GM21825 (cell line): ENCODE measurements at regions not wholly inside any gene's neighbourhood (a gene's known extent, or its start where the extent isn't known, plus 50 kb on each side); places are given as distances from the start of the nearest gene placed in this dataset.

ENCODE experiments used
- ATAC-seq: cut with Tn5 transposase; IDR thresholded peaks from one replicate; pipeline ENCODE4 v1.9.1; 2021; ENCODE audit warnings: mild to moderate bottlenecking, moderate library complexity; ENCODE audit not compliant: unreplicated experiment

GRCh38 chr9:78491402-78491801 lies 194.5 kb downstream of the PSAT1 start:
- ATAC-seq = no peak

- no peak for ATAC-seq
These were observed 196.3 kb downstream of the PSAT1 start for GRCh38 chr9:78493166-78493742.

DNA sequence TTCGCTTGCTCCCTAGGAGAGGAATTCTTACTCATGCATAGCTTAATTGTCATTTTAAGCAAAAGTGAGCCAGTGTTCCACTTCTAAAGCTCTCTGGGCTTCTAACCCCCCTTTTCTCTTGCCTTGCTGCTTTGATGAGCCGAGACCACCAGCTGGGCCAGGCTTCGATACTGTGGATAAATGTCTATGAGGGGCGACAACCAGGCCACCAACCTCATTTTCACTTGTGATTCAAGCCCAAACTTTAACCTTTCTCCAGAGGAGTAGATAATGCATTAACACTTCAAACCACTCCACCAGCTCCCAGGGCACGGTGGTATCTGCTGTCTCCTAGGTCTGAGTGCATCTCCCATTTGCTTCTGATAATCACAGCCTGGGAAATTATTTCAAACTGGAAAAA lies 205.6 kb downstream of the PSAT1 start:
- ATAC-seq = no peak

DNA sequence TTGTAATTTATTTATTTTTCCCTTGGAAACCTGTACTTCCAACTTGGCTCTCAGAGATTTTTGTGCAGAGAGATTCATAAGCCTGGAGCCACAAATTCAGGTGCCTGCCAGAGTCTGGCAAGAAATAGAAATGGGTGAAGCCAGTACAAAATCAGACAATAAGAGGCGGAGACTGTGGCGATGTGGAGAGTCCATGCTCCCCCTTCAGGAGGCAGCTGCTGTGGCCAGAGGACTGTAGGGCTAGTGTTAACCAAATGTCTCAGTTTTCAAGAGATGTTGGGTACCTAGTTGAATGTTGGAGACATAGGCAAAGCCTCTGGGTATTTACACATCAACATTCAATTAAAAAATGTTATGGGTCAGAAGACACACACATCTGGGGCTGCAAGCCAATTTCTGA lies 208.6 kb downstream of the PSAT1 start:
- ATAC-seq = no peak

- ATAC-seq = no peak
These were observed 210.1 kb downstream of the PSAT1 start for GRCh38 chr9:78507037-78507436.

DNA sequence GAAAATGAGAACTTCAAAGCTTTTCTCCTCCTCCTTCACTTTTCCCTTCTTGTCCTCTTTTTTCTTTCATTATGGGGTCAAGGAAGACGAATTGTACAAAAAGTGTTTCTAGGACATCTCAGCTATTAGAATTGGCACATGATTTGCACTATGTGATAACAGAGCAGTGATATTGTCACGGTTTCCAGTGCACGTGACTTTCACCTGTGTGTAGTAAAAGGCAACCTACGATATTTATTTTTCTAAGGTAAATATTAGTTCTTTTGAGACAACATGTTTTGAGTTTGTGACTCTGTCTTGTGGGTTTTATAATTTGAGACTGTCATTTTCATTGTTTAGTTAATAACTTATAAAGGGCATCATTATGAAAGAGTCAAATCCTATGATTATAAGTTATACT lies 213.1 kb downstream of the PSAT1 start:
- ATAC-seq = no peak

DNA sequence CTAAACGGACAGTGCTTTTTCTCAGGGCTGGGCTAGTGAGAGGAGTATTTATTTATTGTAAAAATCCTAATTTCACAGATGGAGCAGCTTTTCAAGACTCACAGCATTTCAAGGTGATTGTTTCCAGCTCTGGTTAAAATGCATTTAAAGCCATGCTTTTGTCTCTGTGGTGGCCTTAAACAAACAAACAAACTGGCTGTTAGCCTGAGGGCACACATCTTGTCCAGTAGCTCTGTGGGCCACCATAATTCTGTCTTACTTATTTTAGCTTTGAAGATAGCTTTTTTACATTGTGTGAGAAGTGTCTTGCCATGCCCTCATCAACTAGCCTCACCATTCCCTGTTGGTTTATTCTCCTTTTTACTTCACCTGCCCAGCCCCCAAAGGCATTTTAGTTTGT lies 218.2 kb downstream of the PSAT1 start:
- ATAC-seq = no peak

DNA sequence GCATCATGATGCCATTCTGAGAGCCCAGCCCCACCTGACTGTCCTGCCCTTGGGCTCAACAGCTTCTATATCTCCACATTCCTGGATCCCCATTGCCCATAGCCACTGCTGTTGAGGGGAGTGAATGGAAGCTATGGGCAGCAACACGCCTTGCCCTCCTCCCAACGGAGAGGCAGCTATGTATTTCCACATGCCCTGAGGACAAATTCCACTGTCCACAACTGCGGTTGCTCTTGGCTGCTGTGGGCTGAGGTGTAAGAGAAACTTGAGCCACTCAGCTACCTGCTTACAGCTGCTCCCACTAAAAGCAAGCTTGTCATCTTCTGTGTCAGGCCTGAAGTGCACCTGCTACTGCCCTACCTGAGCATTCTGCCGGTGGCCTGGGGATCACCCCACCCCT lies 222.9 kb downstream of the PSAT1 start:
- no peak for ATAC-seq

DNA sequence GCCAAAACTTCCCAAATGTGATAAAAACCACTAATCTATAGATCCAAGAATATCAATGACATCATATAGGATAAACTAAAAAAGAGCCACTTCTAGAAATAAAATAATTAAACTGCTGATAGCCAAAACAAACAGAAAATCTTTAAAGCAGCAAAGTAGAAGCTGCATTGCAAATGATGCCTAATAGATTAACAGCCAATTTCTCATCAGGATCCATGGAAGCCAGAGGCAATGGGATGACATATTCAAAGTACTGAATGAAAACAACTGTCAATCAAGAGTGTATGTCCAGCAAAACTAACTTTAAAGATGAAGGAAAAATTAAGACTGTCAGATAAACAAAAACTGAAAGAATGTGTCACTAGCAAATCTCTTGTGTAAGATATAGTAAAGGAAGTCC lies 224.8 kb downstream of the PSAT1 start:
- no peak for ATAC-seq

DNA sequence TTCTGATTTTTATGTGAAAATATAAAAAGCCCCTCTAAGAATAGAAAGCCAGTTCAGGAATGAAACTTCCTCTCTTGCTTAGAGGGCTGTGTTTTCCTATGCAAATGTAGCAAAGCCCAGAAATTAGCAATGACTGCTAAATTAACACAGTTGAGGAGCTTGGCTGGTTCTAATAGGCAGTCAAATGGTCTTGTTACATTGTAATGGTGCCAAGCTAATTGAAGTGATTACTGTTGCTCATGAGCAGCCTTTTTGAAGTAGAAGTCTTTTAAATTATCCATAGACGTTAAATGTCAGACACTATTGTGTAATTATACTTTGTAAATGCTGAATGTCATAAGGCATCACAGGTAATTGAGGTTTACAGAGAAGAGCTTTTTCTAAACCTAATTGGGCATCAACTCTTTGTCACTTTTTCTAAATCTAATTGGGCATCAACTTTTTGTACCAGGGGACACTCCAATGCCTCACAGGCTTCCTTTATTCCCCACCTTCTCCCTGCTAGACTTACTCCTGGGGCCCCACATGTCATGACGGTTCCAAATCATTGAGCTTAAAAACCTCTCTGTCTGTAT lies 229.1 kb downstream of the PSAT1 start:
- no peak for ATAC-seq

DNA sequence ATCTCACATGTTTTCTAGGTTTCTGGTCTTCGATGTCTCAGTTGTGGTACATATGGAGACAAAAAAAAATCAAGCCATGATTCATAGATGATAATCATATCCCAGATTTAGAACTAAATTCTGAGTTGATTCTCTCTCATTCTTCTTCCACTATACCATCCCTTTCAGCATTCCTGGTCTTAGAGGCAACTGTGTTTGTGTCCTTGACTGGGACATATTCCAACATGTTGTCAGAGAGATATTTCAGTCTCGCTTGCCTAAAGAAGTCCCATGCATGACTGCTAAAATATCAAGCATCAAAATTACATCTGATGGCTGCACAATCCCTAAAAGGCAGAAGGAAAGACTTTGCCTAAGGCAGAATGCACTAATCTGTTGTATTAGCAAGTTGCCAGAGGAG lies 236.6 kb downstream of the PSAT1 start:
- ATAC-seq = no peak

DNA sequence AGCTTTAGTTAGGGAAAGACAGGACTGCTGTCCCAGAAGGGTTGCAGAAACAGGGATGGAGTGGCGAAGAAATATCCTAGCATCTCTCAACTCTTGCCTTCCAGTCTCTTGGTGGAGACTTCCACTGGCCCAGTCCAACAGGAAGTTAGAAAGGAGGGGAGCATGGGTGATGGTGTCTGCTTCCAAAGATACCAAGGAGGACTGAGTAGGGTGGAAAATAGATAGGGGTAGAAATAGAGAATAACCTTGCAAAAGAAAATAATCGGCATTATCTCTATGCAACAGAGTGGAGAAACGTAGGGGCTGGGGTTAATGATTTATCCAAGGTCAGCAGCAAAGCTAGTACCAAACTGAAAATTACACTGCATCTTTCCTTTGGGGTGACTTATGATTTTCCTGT lies 242.3 kb downstream of the PSAT1 start:
- no peak for ATAC-seq

- ATAC-seq = no peak
These were observed 243.0 kb downstream of the PSAT1 start for GRCh38 chr9:78539904-78540303.

- no peak for ATAC-seq
These were observed 245.0 kb downstream of the PSAT1 start for GRCh38 chr9:78541868-78542443.

- ATAC-seq = no peak
These were observed 245.7 kb downstream of the PSAT1 start for GRCh38 chr9:78542491-78543181.

DNA sequence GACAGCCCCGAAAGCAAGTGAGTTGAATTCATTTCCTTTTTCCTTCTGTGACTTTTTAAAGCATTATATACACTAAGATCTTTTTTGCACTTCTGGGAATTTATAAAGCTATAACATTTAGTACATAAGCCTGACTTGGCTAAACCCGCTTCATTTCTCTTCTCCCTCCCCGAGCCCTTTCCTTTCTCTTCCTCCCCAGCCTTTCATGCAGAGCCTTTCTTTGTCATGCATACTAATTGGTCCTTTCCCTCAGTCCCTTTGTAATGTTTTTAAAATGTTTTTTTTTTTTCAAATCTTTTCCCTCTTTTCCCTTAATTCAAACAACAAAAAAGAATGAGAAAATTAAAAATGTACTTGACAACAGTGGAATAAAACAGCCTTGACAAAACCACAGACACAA lies 246.4 kb downstream of the PSAT1 start:
- no peak for ATAC-seq

- ATAC-seq = no peak
These were observed 247.3 kb downstream of the PSAT1 start for GRCh38 chr9:78544230-78544629.

- ATAC-seq = no peak
These were observed 250.9 kb downstream of the PSAT1 start for GRCh38 chr9:78547831-78548230.

GRCh38 chr9:78548670-78549069 lies 251.7 kb downstream of the PSAT1 start:
- ATAC-seq = no peak

GRCh38 chr9:78549711-78550110 lies 252.8 kb downstream of the PSAT1 start:
- ATAC-seq = no peak

DNA sequence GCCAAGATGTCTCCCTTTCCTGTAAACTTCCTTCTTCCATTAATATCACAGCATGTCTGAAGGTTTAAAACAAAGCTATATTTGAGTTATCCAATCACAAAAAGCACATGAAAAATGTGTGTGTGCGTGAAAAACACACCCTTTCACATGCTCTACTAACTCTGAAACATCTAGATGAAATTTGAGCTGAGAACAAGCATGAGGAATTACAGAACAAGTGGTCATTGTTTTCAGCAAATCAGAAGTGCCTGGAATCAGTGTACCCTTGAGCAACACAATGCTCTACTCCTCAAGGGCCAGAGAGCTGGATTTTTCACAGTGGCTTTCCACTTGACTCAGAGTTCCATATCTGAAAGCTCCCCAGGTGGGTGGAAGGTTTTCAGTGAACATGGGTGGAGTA lies 255.9 kb downstream of the PSAT1 start:
- no peak for ATAC-seq

DNA sequence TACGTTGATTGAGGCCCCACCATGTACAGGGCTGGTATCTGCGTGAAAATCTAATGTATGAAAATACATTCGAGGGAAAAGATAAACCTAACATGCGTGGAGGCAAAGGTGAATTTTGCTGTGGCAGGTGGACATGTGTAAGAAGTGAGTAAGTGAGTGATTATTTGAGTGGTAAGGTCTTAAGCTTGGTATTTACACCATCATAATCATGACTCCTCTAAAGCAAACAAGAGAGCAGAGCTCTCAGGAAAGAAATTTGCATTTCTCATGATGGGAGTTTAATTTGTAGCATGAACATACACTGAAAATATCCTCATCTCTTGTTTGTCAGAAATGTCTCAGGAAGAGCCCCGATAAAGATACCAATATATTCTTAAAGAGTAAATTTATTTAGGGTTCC lies 260.6 kb downstream of the PSAT1 start:
- ATAC-seq = no peak
